ENCODE measurements at regions not wholly inside any gene's neighbourhood (a gene's known extent, or its start where the extent isn't known, plus 50 kb on each side); places are given as distances from the start of the nearest gene placed in this dataset.

- no peak for DNase-seq (ENCODE audit: low read depth)
- TF ChIP-seq MYC (IDR thresholded peaks at IDR 0.05; ENCODE audit: low read depth, low read length) (no peak), MAX (IDR thresholded peaks at IDR 0.05; ENCODE audit: low read depth, low read length) (no peak), POLR2A (IDR thresholded peaks at IDR 0.05; ENCODE audit: extremely low read depth, insufficient read length) (no peak), CTCF (IDR thresholded peaks at IDR 0.05; ENCODE audit: low read depth, low read length) (no peak)
- H3K4me3 ChIP-seq (ENCODE audit: low read depth, low read length): no peak overlapping the region
These were observed 500.5 kb upstream of the SPRY2 start for GRCh38 chr13:80841414-80841813.

- TF ChIP-seq CTCF (IDR thresholded peaks at IDR 0.05; ENCODE audit: low read depth, low read length): no peak
- TF ChIP-seq POLR2A (IDR thresholded peaks at IDR 0.05; ENCODE audit: extremely low read depth, insufficient read length): no peak
- TF ChIP-seq MYC (IDR thresholded peaks at IDR 0.05; ENCODE audit: low read depth, low read length): no peak
- no peak for TF ChIP-seq MAX (IDR thresholded peaks at IDR 0.05; ENCODE audit: low read depth, low read length)
- no peak for DNase-seq (ENCODE audit: low read depth)
- H3K4me3 ChIP-seq (ENCODE audit: low read depth, low read length): no peak overlapping the region
These were observed 499.5 kb upstream of the SPRY2 start for GRCh38 chr13:80840316-80840976.

DNA sequence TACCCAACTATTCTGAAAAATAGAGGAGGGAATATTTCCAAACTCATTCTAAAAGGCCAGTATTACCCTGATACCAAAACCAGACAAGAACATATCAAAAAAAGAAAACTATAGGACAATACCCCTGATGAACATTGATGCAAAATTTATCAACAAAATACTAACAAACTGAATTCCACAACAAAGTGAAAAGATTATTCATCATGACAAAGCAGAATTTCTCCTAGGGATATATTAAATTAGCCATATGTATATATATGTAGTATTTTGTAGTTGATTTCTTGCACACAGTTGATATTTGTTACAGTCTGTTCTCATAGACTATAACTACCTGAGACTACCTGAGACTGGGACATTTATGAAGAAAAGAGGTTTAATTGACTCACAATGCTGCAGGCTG, 495.0 kb upstream of the SPRY2 start:
- no peak for DNase-seq (ENCODE audit: low read depth)
- H3K4me3 ChIP-seq (ENCODE audit: low read depth, low read length): no peak overlapping the region
- TF ChIP-seq MAX (IDR thresholded peaks at IDR 0.05; ENCODE audit: low read depth, low read length) (no peak), CTCF (IDR thresholded peaks at IDR 0.05; ENCODE audit: low read depth, low read length) (no peak), POLR2A (IDR thresholded peaks at IDR 0.05; ENCODE audit: extremely low read depth, insufficient read length) (no peak), MYC (IDR thresholded peaks at IDR 0.05; ENCODE audit: low read depth, low read length) (no peak)

- H3K4me3 ChIP-seq (ENCODE audit: low read depth, low read length): no peak overlapping the region
- no peak for TF ChIP-seq MYC (IDR thresholded peaks at IDR 0.05; ENCODE audit: low read depth, low read length)
- TF ChIP-seq MAX (IDR thresholded peaks at IDR 0.05; ENCODE audit: low read depth, low read length): no peak
- TF ChIP-seq POLR2A (IDR thresholded peaks at IDR 0.05; ENCODE audit: extremely low read depth, insufficient read length): no peak
- no peak for TF ChIP-seq CTCF (IDR thresholded peaks at IDR 0.05; ENCODE audit: low read depth, low read length)
- DNase-seq (ENCODE audit: low read depth): no peak
These were observed 489.5 kb upstream of the SPRY2 start for GRCh38 chr13:80830431-80830830.

DNA sequence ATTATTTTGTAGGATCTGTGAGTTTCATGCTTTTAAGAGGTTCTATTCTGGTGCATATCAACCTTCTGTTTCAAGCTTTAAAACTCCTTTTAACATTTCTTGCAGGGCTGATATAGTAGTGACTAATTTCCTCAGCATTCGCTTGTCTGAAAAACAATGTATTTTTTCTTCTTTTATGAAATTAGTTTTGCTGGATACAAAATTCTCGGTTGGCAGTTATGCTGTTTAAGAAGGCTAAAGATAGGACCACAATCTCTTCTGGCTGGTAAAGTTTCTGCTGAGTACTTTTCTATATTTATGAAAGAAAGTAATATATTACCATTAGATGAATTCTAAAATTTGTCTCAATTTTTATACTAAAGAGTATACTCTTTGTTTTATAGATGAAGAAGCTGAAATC, 487.8 kb upstream of the SPRY2 start:
- DNase-seq (ENCODE audit: low read depth): no peak
- TF ChIP-seq CTCF (IDR thresholded peaks at IDR 0.05; ENCODE audit: low read depth, low read length): no peak
- no peak for TF ChIP-seq POLR2A (IDR thresholded peaks at IDR 0.05; ENCODE audit: extremely low read depth, insufficient read length)
- TF ChIP-seq MYC (IDR thresholded peaks at IDR 0.05; ENCODE audit: low read depth, low read length): no peak
- no peak for TF ChIP-seq MAX (IDR thresholded peaks at IDR 0.05; ENCODE audit: low read depth, low read length)
- H3K4me3 ChIP-seq (ENCODE audit: low read depth, low read length): no peak overlapping the region
